ENCODE measurements at regions not wholly inside any gene's neighbourhood (a gene's known extent, or its start where the extent isn't known, plus 50 kb on each side); places are given as distances from the start of the nearest gene placed in this dataset.

GRCh38 chr2:133957724-133958480 is 296.0 kb upstream of the MGAT5 start:
- in situ Hi-C loops (cut with MboI; ENCODE audit: low sequenced_read_pairs) = no loop called here

GRCh38 chr2:133959066-133959465 is 294.8 kb upstream of the MGAT5 start:
- no peak overlapping the region for H3K4me3 ChIP-seq
- in situ Hi-C loops (cut with MboI; ENCODE audit: low sequenced_read_pairs) = no loop called here
- no peaks in the 10 kb centered on the region for H3K36me3 ChIP-seq (replicated peaks)
- no peaks in the 10 kb centered on the region for H3K9me3 ChIP-seq
- peaks cover 11% of the 10 kb centered on the region for H3K27me3 ChIP-seq (ENCODE audit: low read depth)
- no peak for DNase-seq (ENCODE audit: low spot score in 2 of 2)
- H3K4me1 ChIP-seq = peaks cover 8% of the 10 kb centered on the region

More at GRCh38 chr2:133957724-133958480, 296.0 kb upstream of the MGAT5 start:
- Histone ChIP-seq H3K9me3 (no peaks in the 10 kb centered on the region), H3K27me3 (ENCODE audit: low read depth) (peaks cover 11% of the 10 kb centered on the region), H3K36me3 (replicated peaks) (no peaks in the 10 kb centered on the region), H3K4me1 (peaks cover 12% of the 10 kb centered on the region), H3K4me3 (no peak overlapping the region)
- DNase-seq (ENCODE audit: low spot score in 2 of 2) = no peak

GRCh38 chr2:133966720-133967304 is 287.1 kb upstream of the MGAT5 start:
- peaks cover 9% of the 10 kb centered on the region for H3K27me3 ChIP-seq (ENCODE audit: low read depth)
- no peak for DNase-seq (ENCODE audit: low spot score in 2 of 2)
- no peaks in the 10 kb centered on the region for H3K9me3 ChIP-seq
- in situ Hi-C loops (cut with MboI; ENCODE audit: low sequenced_read_pairs) = no loop called here
- H3K4me1 ChIP-seq = no peaks in the 10 kb centered on the region
- H3K36me3 ChIP-seq (replicated peaks) = no peaks in the 10 kb centered on the region
- no peak overlapping the region for H3K4me3 ChIP-seq

- in situ Hi-C loops (cut with MboI; ENCODE audit: low sequenced_read_pairs) = no loop called here
- H3K4me3 ChIP-seq = no peak overlapping the region
- no peaks in the 10 kb centered on the region for H3K9me3 ChIP-seq
- H3K4me1 ChIP-seq = no peaks in the 10 kb centered on the region
- H3K27me3 ChIP-seq (ENCODE audit: low read depth) = peaks cover 5% of the 10 kb centered on the region; the same call in 1 of the 2 replicates
- H3K36me3 ChIP-seq (replicated peaks) = no peaks in the 10 kb centered on the region
- no peak for DNase-seq (ENCODE audit: low spot score in 2 of 2)
Measured at GRCh38 chr2:133967326-133967725, 286.5 kb upstream of the MGAT5 start.

GRCh38 chr2:133968446-133968845 is 285.4 kb upstream of the MGAT5 start:
- no peaks in the 10 kb centered on the region for H3K36me3 ChIP-seq (replicated peaks)
- in situ Hi-C loops (cut with MboI; ENCODE audit: low sequenced_read_pairs) = no loop called here
- H3K4me3 ChIP-seq = no peak overlapping the region
- H3K9me3 ChIP-seq = no peaks in the 10 kb centered on the region
- H3K27me3 ChIP-seq (ENCODE audit: low read depth) = peaks cover 4% of the 10 kb centered on the region; the same call in 1 of the 2 replicates
- H3K4me1 ChIP-seq = no peaks in the 10 kb centered on the region
- no peak for DNase-seq (ENCODE audit: low spot score in 2 of 2)

- H3K9me3 ChIP-seq = no peaks in the 10 kb centered on the region
- H3K4me1 ChIP-seq = no peaks in the 10 kb centered on the region
- DNase-seq (ENCODE audit: low spot score in 2 of 2) = no peak
- H3K36me3 ChIP-seq (replicated peaks) = no peaks in the 10 kb centered on the region
- H3K27me3 ChIP-seq (ENCODE audit: low read depth) = 0 out of 2 replicates have a peak, but pooled peaks cover 4% of the 10 kb centered on the region
- no peak overlapping the region for H3K4me3 ChIP-seq
- in situ Hi-C loops (cut with MboI; ENCODE audit: low sequenced_read_pairs) = no loop called here
Measured at GRCh38 chr2:133970641-133971040, 283.2 kb upstream of the MGAT5 start.

- 0 out of 2 replicates have a peak, but pooled peaks cover 4% of the 10 kb centered on the region for H3K27me3 ChIP-seq (ENCODE audit: low read depth)
- H3K36me3 ChIP-seq (replicated peaks) = no peaks in the 10 kb centered on the region
- H3K9me3 ChIP-seq = no peaks in the 10 kb centered on the region
- no peak overlapping the region for H3K4me3 ChIP-seq
- no peak for DNase-seq (ENCODE audit: low spot score in 2 of 2)
- H3K4me1 ChIP-seq = no peaks in the 10 kb centered on the region
- in situ Hi-C loops (cut with MboI; ENCODE audit: low sequenced_read_pairs) = no loop called here
Measured at GRCh38 chr2:133972297-133972696, 281.6 kb upstream of the MGAT5 start.

GRCh38 chr2:133972786-133973185 is 281.1 kb upstream of the MGAT5 start:
- Histone ChIP-seq H3K27me3 (ENCODE audit: low read depth) (0 out of 2 replicates have a peak, but pooled peaks cover 4% of the 10 kb centered on the region), H3K9me3 (no peaks in the 10 kb centered on the region), H3K36me3 (replicated peaks) (no peaks in the 10 kb centered on the region), H3K4me1 (no peaks in the 10 kb centered on the region), H3K4me3 (no peak overlapping the region)
- in situ Hi-C loops (cut with MboI; ENCODE audit: low sequenced_read_pairs) = no loop called here
- no peak for DNase-seq (ENCODE audit: low spot score in 2 of 2)

- 0 out of 2 replicates have a peak, but pooled peaks cover 4% of the 10 kb centered on the region for H3K27me3 ChIP-seq (ENCODE audit: low read depth)
- in situ Hi-C loops (cut with MboI; ENCODE audit: low sequenced_read_pairs) = no loop called here
- H3K4me1 ChIP-seq = no peaks in the 10 kb centered on the region
- no peak overlapping the region for H3K4me3 ChIP-seq
- H3K9me3 ChIP-seq = no peaks in the 10 kb centered on the region
- no peak for DNase-seq (ENCODE audit: low spot score in 2 of 2)
- no peaks in the 10 kb centered on the region for H3K36me3 ChIP-seq (replicated peaks)
Measured at GRCh38 chr2:133974353-133974752, 279.5 kb upstream of the MGAT5 start.

- in situ Hi-C loops (cut with MboI; ENCODE audit: low sequenced_read_pairs) = no loop called here
- 0 out of 2 replicates have a peak, but pooled peaks cover 2% of the 10 kb centered on the region for H3K27me3 ChIP-seq (ENCODE audit: low read depth)
Measured at GRCh38 chr2:133975135-133975534, 278.7 kb upstream of the MGAT5 start.

GRCh38 chr2:133975676-133976428 is 278.0 kb upstream of the MGAT5 start:
- in situ Hi-C loops (cut with MboI; ENCODE audit: low sequenced_read_pairs) = no loop called here
- no peak overlapping the region for H3K4me3 ChIP-seq
- H3K9me3 ChIP-seq = no peaks in the 10 kb centered on the region
- no peaks in the 10 kb centered on the region for H3K4me1 ChIP-seq
- H3K36me3 ChIP-seq (replicated peaks) = no peaks in the 10 kb centered on the region
- H3K27me3 ChIP-seq (ENCODE audit: low read depth) = no peaks in the 10 kb centered on the region
- no peak for DNase-seq (ENCODE audit: low spot score in 2 of 2)

More at GRCh38 chr2:133975135-133975534, 278.7 kb upstream of the MGAT5 start:
- DNase-seq (ENCODE audit: low spot score in 2 of 2) = no peak
- no peaks in the 10 kb centered on the region for H3K4me1 ChIP-seq
- no peaks in the 10 kb centered on the region for H3K9me3 ChIP-seq
- H3K36me3 ChIP-seq (replicated peaks) = no peaks in the 10 kb centered on the region
- no peak overlapping the region for H3K4me3 ChIP-seq

- in situ Hi-C loops (cut with MboI; ENCODE audit: low sequenced_read_pairs) = no loop called here
- Histone ChIP-seq H3K9me3 (no peaks in the 10 kb centered on the region), H3K36me3 (replicated peaks) (no peaks in the 10 kb centered on the region), H3K4me1 (no peaks in the 10 kb centered on the region), H3K27me3 (ENCODE audit: low read depth) (no peaks in the 10 kb centered on the region), H3K4me3 (no peak overlapping the region)
- DNase-seq (ENCODE audit: low spot score in 2 of 2) = no peak
Measured at GRCh38 chr2:133976659-133977058, 277.2 kb upstream of the MGAT5 start.

GRCh38 chr2:133977405-133977804 is 276.5 kb upstream of the MGAT5 start:
- Histone ChIP-seq H3K9me3 (no peaks in the 10 kb centered on the region), H3K4me1 (no peaks in the 10 kb centered on the region), H3K36me3 (replicated peaks) (no peaks in the 10 kb centered on the region), H3K4me3 (no peak overlapping the region), H3K27me3 (ENCODE audit: low read depth) (no peaks in the 10 kb centered on the region)
- no peak for DNase-seq (ENCODE audit: low spot score in 2 of 2)
- in situ Hi-C loops (cut with MboI; ENCODE audit: low sequenced_read_pairs) = no loop called here

- no peak for DNase-seq (ENCODE audit: low spot score in 2 of 2)
- no peak overlapping the region for H3K4me3 ChIP-seq
- no peaks in the 10 kb centered on the region for H3K27me3 ChIP-seq (ENCODE audit: low read depth)
- H3K9me3 ChIP-seq = no peaks in the 10 kb centered on the region
- in situ Hi-C loops (cut with MboI; ENCODE audit: low sequenced_read_pairs) = no loop called here
- no peaks in the 10 kb centered on the region for H3K36me3 ChIP-seq (replicated peaks)
- H3K4me1 ChIP-seq = no peaks in the 10 kb centered on the region
Measured at GRCh38 chr2:133982256-133982655, 271.6 kb upstream of the MGAT5 start.
